ENCODE measurements at regions not wholly inside any gene's neighbourhood (a gene's known extent, or its start where the extent isn't known, plus 50 kb on each side); places are given as distances from the start of the nearest gene placed in this dataset.
"Not testable (repeated sequence)": the region's sequence is repeated elsewhere in the genome, so short reads cannot be mapped to it uniquely, and the experiment has no call there.

DNA sequence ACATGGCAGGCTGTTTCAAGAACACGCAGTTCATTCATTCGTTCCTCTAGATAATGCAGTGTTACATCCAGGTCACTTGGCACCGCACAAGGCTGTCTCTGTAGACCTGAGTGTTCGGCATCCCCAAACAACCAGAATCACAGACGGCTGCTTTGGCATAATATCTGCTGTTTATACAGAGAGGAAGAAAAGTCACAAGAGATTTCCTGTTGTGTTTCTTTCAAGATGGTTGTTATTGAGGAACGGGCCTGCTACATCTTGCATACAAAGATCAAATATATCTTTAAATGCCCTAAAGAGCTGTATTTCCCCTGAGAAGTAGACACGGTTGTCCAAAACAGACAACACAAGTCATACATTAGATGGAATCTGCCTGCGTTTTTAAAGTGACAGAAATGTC, 58.8 kb upstream of the WIPI2 start:
- TF ChIP-seq CTCF (optimal IDR thresholded peaks at IDR 0.05 in 1 of 3, IDR thresholded peaks at IDR 0.05 in 1 of 3, conservative IDR thresholded peaks at IDR 0.05 in 1 of 3; ENCODE audit: extremely low read depth in 1 of 3, insufficient read depth in 2 of 3, low read length in 3 of 3); EZH2 (IDR thresholded peaks at IDR 0.05; ENCODE audit: low read length): not testable (repeated sequence)
